GM12878 (cell line): ENCODE measurements at regions not wholly inside any gene's neighbourhood (a gene's known extent, or its start where the extent isn't known, plus 50 kb on each side); places are given as distances from the start of the nearest gene placed in this dataset.

Experiments used
- ATAC-seq: fragments of 200-7000 bp; cut with Tn5 transposase; 3 replicates; pipeline ENCODE4 v1.9.1; 2020; ENCODE audit warnings: mild to moderate bottlenecking, moderate library complexity
- BruUV-seq: library from RNA; stranded (reverse); fragments of 400-500 nt; replicated peaks from 2 replicates; lab custom pipeline; 2021; lab: Mats Ljungman, UMichigan
- CTCF ChIA-PET: fragments of 300-600 bp; sonication (Branson Sonifier 250); formaldehyde crosslinking; extraction: SDS; loops from one replicate; lab custom pipeline; 2021; ENCODE audit warnings: inconsistent platforms; lab: Yijun Ruan, JAX
- POLR2A ChIA-PET: fragments of 350-600 bp; formaldehyde crosslinking; extraction: SDS; loops from one replicate; lab custom pipeline; 2021; ENCODE audit warnings: inconsistent platforms; lab: Charles Lee
- RAD21 ChIA-PET: fragments of 300-600 bp; sonication (Branson Sonifier 250); formaldehyde crosslinking; loops from one replicate; lab custom pipeline; 2023; ENCODE audit warnings: antibody characterized with exemption; ENCODE audit not compliant: unreplicated experiment; lab: Charles Lee
- SMC1A ChIA-PET: fragments of 300-600 bp; sonication (Branson Sonifier 250); formaldehyde crosslinking; loops from one replicate; lab custom pipeline; 2023; ENCODE audit not compliant: unreplicated experiment, uncharacterized antibody; lab: Charles Lee
- DNase-seq: peaks from one replicate; pipeline ENCODE4 v3.0.0-alpha.2; 2011; ENCODE audit warnings: low read depth, low spot score
- FAIRE-seq: peaks from 3 replicates; lab custom pipeline; 2011; peaks lifted over from hg19 to GRCh38; lab: Jason Lieb, UNC
- H2AFZ ChIP-seq: 2 replicates; pipeline ENCODE4 v1.6.0; 2011; ENCODE audit warnings: low read depth, low read length, control low read depth; ENCODE audit not compliant: control insufficient read depth
- H3K27ac ChIP-seq: 2 replicates; pipeline ENCODE4 v1.5.1; 2011; ENCODE audit warnings: control low read depth; ENCODE audit not compliant: control insufficient read depth, insufficient read depth
- H3K27me3 ChIP-seq, 2 experiments: replicated peaks in 1 of 2; 2 replicates each; pipeline versions ENCODE4 v1.6.0 to v1.6.1; 2011; ENCODE audit warnings: low read length in 1 of 2; ENCODE audit not compliant: control insufficient read depth in 2 of 2, insufficient read depth in 2 of 2
- H3K36me3 ChIP-seq, 2 experiments: 2 replicates each; pipeline ENCODE4 v1.5.1; 2011; ENCODE audit warnings: low read length in 1 of 2; ENCODE audit not compliant: control insufficient read depth in 2 of 2, insufficient read depth in 2 of 2
- H3K4me1 ChIP-seq: 2 replicates; pipeline ENCODE4 v1.6.1; 2011; ENCODE audit warnings: mild to moderate bottlenecking, low read length, moderate library complexity, mixed read lengths; ENCODE audit not compliant: control insufficient read depth, insufficient read depth
- H3K4me2 ChIP-seq: 2 replicates; pipeline ENCODE4 v1.6.0; 2011; ENCODE audit warnings: control low read depth; ENCODE audit not compliant: control insufficient read depth, insufficient read depth
- H3K4me3 ChIP-seq: fragments of 200-600 bp; sonication (generic); 2 replicates; pipeline ENCODE4 v1.5.1; 2016
- H3K79me2 ChIP-seq: 2 replicates; pipeline ENCODE4 v1.6.0; 2011; ENCODE audit warnings: low read length; ENCODE audit not compliant: control insufficient read depth, insufficient read depth
- H3K9ac ChIP-seq: 2 replicates; pipeline ENCODE4 v1.8.0; 2011; ENCODE audit warnings: low read length, control low read depth, mixed read lengths; ENCODE audit not compliant: control insufficient read depth, insufficient read depth
- H3K9me3 ChIP-seq: replicated peaks from 3 replicates; pipeline ENCODE4 v1.5.1; 2011; ENCODE audit warnings: mild to moderate bottlenecking, low read length; ENCODE audit not compliant: control insufficient read depth, insufficient read depth
- H4K20me1 ChIP-seq: 2 replicates; pipeline ENCODE4 v1.6.0; 2011; ENCODE audit not compliant: control insufficient read depth, insufficient read depth
- ASH2L ChIP-seq: fragments of 300-600, 200-600 bp; sonication (generic); IDR thresholded peaks from 2 replicates; pipeline ENCODE4 v1.6.1; 2017; ENCODE audit warnings: low read depth, mild to moderate bottlenecking, borderline replicate concordance
- BRCA1 ChIP-seq: IDR thresholded peaks from 2 replicates; pipeline ENCODE4 v1.6.1; 2011; ENCODE audit warnings: low read depth, low read length, improper control_type of control experiment
- CBX5 ChIP-seq: sonication (generic); IDR thresholded peaks from 2 replicates; pipeline ENCODE4 v1.6.1; 2016; ENCODE audit warnings: low read depth, moderate library complexity, mild to moderate bottlenecking, inconsistent platforms
- RCOR1 ChIP-seq: conservative IDR thresholded peaks from 2 replicates; pipeline ENCODE4 v1.6.1; 2012; ENCODE audit warnings: low read depth, low read length, improper control_type of control experiment
- SREBF2 ChIP-seq: IDR thresholded peaks from 2 replicates; pipeline ENCODE4 v1.6.1; 2012; ENCODE audit warnings: mild to moderate bottlenecking, low read length
- TCF3 ChIP-seq: IDR thresholded peaks from 2 replicates; pipeline ENCODE4 v1.6.1; 2012; ENCODE audit warnings: low read depth, mild to moderate bottlenecking, low read length, borderline replicate concordance; ENCODE audit not compliant: insufficient read depth
- USF2 ChIP-seq: IDR thresholded peaks from 2 replicates; pipeline ENCODE4 v1.6.1; 2011; ENCODE audit warnings: low read depth, low read length, improper control_type of control experiment, borderline replicate concordance
- YY1 ChIP-seq: IDR thresholded peaks from 2 replicates; pipeline ENCODE4 v1.6.1; 2011; ENCODE audit warnings: low read depth, mild to moderate bottlenecking, low read length
- WGBS: methylation state at CpG from one replicate; pipeline ENCODE4 v1.1.6; 2016; ENCODE audit warnings: low lambda C conversion rate; ENCODE audit not compliant: insufficient replicate concordance, insufficient coverage; ENCODE audit errors: missing lambda C conversion rate; 5-methylcytosine and 5-hydroxymethylcytosine counted together
- in situ Hi-C: fragments of 300-500 bp; cut with MboI; formaldehyde crosslinking; loops from 9 replicates; pipeline ENCODE4 v1.14.3; 2018; ENCODE audit warnings: mixed read lengths
- intact Hi-C: fragments of 100-400 bp; cut with micrococcal nuclease; formaldehyde crosslinking; loops from one replicate; pipeline ENCODE4 v1.14.2; 2022; ENCODE audit not compliant: unreplicated experiment

GRCh38 chr11:15586741-15587473 lies 472.2 kb downstream of the INSC start:
- ChIA-PET SMC1A (no interaction called here), POLR2A (no interaction called here), RAD21 (interaction anchor here (0.6 kb wide), 1 partner anchor 22 kb away, joined by 4 read pairs; no protein-coding TSS in a partner anchor)
- no peak overlapping the region for H2AFZ ChIP-seq
- no peak overlapping the region for H3K27ac ChIP-seq
- no peaks in the 10 kb centered on the region for H3K4me1 ChIP-seq
- no peak overlapping the region for H3K4me3 ChIP-seq
- no peaks in the 10 kb centered on the region for H3K36me3 ChIP-seq
- no peak overlapping the region for H3K9ac ChIP-seq
- no peaks in the 10 kb centered on the region for H4K20me1 ChIP-seq
- no peak for TF ChIP-seq SREBF2
- no peak for TF ChIP-seq TCF3
- TF ChIP-seq, all 136 proteins: peak for 0
- no peaks in the 10 kb centered on the region for H3K79me2 ChIP-seq
- in situ Hi-C loops: no loop called here
- intact Hi-C loops: no loop called here
- ATAC-seq (no peak), DNase-seq (no peak), FAIRE-seq (no peak)
- no TSS peak for BruUV-seq
- no peaks in the 10 kb centered on the region for H3K9me3 ChIP-seq
- 44% methylated on average over 2 of the region's 2 CpGs for WGBS
- CTCF ChIA-PET: interaction anchor here (1.4 kb wide), 1 partner anchor 12 kb away, joined by 3 read pairs; no protein-coding TSS in a partner anchor
- no peaks in the 10 kb centered on the region; a peak in 1 of 4 replicates for H3K27me3 ChIP-seq
- no peak overlapping the region for H3K4me2 ChIP-seq

- in situ Hi-C loops: no loop called here
- Histone ChIP-seq H3K36me3 (no peaks in the 10 kb centered on the region), H3K9ac (no peak overlapping the region), H3K9me3 (no peaks in the 10 kb centered on the region), H3K4me2 (no peak overlapping the region), H3K79me2 (no peaks in the 10 kb centered on the region), H3K4me1 (no peaks in the 10 kb centered on the region), H4K20me1 (no peaks in the 10 kb centered on the region), H3K4me3 (no peak overlapping the region), H3K27me3 (no peaks in the 10 kb centered on the region; a peak in 1 of 4 replicates), H2AFZ (no peak overlapping the region), H3K27ac (no peak overlapping the region)
- POLR2A ChIA-PET: no interaction called here
- CTCF ChIA-PET: interaction anchor here (0.6 kb wide), 1 partner anchor 409 kb away, joined by 3 read pairs; no protein-coding TSS in a partner anchor
- no TSS peak for BruUV-seq
- FAIRE-seq (no peak), ATAC-seq (no peak), DNase-seq (no peak)
- SMC1A ChIA-PET: interaction anchor here (0.7 kb wide), 1 partner anchor 239 kb away, joined by 4 read pairs; no protein-coding TSS in a partner anchor
- WGBS: 59% methylated on average over 8 of the region's 8 CpGs
- TF ChIP-seq CBX5: no peak
- TF ChIP-seq BRCA1: no peak
- TF ChIP-seq ASH2L: no peak
- TF ChIP-seq YY1: no peak
- TF ChIP-seq USF2: no peak
- no peak for TF ChIP-seq RCOR1
- RAD21 ChIA-PET: no interaction called here
- intact Hi-C loops: no loop called here
Measured at GRCh38 chr11:15589070-15589626, 474.4 kb downstream of the INSC start.
